AG08395 (cell line): ENCODE measurements at regions not wholly inside any gene's neighbourhood (a gene's known extent, or its start where the extent isn't known, plus 50 kb on each side); places are given as distances from the start of the nearest gene placed in this dataset.
A peak's percentile ranks its signal among the peaks of the same experiment; 100 is the strongest.

ENCODE experiments used
- DNase-seq: peaks from one replicate; pipeline ENCODE4 v3.0.0; 2012; ENCODE audit warnings: mixed read lengths, low spot score

DNA sequence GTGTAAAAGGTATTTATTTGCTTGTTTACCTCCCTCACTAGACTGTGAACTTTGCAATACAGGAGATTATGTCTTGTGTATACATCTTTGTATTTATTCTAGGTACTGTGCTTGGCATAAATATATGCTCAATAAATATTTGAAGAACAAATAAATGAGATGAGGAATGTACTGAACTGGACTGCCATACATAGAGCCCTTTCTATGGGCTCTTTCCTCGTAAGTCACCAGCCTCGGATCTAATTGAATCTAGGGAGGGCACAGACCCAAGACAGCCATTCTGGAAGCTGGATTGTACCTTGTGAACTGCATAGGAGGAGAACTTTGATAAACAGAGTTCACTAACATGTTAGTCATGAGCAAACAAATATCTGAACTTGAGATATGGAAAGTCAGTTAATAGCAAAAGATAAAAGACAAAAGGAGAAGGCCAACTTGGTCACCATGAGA lies 503.9 kb downstream of the INSC start:
- DNase-seq, result no peak

DNA sequence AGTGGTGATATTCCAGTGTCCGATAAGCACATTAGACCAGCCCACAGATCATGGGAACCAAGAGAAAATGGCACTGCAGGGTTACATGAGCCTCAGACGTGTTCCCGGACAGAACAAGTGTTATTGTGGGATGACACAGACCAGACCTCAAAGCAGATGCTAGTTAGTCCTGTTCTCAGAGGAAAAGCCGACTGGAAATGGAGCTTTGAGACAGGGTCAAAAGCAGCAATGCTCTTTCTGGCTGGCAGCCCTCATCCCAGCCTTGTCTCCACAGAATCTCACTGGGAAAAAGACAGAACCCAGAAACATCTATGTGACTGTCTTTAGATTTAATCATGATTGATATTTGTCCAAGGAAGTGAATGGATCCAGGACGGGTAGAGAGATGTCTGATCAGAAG lies 506.8 kb downstream of the INSC start:
- DNase-seq, result no peak

GRCh38 chr11:15622231-15622890 lies 507.6 kb downstream of the INSC start:
- DNase-seq, result no peak

DNA sequence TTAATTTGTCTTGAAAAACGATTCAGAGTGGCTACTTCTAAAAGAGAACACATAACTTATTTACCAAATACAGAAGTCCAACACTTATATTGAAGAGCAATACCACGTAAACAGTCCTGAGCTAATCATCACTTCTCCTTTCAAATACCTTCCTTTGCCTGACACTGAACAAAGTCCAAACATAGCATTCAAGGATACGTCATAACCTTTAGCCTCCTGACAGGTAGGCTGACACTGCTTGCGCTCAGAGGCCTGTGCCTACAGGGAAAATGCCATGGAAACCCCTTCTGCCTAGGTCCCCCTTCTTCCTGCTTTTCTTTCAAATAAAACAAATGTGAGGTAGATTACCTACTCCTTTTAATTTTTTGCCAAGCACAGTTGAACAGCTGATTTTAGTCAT lies 510.0 kb downstream of the INSC start:
- no peak for DNase-seq

DNA sequence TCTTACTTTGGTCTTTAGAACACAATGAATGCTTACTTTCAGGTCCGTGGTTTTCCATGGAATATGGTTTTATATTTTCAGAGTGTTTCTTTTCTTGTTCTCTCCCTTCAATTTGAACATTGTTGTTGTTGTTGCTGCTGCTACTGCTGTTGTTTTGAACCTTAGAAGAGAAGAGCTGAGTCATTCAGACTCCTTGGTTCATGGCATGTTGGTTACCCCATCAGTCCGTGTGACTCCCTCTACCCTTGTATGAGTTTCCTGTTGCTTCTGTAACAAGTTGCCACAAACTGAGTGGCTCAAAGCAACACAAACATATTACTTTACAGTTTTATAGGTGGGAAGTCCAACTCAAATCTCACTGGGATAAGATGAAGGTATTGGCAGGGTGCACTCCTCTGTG lies 511.0 kb downstream of the INSC start:
- DNase-seq, result no peak

GRCh38 chr11:15627560-15627959 lies 512.8 kb downstream of the INSC start:
- peak; percentile 7 for DNase-seq

GRCh38 chr11:15629690-15630321 lies 515.1 kb downstream of the INSC start:
- DNase-seq, result no peak

DNA sequence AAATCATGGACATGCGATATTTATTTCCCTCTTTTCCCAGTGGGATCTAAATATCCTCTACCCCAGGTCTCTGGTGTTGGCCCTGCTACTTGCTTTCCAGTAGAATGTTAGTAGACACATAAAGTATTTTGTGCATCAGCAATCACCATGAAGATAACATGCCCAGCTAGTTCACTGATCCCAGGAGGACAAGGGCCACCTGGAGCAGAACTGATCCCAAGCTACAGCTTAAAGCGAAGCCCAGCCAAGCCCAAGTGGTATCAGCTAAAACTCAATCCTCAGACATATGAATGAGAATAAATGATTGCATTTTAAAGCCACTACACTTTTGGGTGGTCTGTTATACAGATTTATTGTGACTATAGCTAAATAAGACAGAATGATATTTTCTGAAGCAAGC lies 516.2 kb downstream of the INSC start:
- no peak for DNase-seq

GRCh38 chr11:15635521-15635920 lies 520.8 kb downstream of the INSC start:
- no peak for DNase-seq

DNA sequence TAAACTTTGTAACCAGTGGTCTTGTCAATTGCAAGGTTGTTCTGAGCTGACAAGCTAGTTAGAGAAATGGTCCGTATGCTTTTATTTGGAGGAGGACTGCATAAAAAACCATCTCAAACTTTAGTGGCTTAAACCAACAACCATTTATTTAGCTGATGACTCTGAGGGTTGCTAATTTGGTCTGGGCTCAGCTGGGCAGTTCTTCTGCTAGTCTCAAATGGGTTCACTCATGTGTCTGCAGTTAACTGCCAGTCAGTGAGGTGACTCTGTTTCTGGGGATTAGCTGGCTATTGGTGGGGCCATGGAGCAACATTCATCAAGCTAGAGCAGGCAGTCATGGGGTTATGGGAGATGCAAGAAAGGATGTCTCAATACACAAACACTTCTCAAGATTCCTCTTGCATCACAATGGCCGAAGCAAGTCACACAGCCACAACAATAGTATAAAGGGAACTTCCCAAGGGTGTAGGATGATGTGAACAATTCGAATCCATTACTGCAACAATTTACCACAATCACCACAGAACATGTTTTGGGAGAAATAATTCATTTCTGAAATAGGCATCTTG lies 521.9 kb downstream of the INSC start:
- no peak for DNase-seq

DNA sequence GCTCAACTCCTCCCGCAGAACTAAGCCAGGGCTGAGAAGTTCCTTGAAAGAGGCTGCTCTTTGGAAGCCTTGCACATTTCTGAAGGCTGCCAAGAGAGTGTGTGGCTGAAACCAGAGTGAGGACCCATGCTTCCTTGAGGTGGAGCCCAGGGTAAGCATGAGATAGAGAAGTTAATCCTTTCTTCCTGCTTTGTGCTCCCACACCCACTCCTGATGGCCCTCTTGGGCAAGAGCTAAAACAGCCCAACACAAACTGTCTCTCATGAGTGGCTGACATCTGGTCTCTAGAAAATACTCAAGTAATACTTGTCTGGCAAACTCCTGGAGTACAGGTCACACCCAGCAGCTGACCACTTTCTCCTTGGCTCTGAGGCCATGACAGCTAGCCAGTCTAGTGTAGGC lies 523.7 kb downstream of the INSC start:
- no peak for DNase-seq

DNA sequence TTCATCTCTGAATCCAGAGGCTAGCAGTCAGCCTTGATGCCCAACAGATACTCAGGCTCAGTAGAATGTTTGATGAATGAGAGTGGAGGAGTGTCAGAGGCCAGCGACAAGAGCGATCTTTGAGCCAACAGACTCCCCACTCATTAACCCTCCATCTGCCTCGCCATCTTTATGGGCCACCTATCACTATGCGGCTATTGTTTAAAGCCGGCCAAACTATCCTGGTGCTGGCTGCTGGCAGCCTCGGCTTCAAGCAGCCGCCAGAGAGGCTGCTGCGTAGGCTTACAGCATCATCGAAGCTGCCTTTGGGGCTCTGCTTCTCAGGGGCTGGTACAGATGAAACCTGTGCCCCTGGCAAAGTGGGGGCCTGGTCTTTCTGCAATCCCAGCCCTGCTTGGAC lies 525.6 kb downstream of the INSC start:
- no peak for DNase-seq

DNA sequence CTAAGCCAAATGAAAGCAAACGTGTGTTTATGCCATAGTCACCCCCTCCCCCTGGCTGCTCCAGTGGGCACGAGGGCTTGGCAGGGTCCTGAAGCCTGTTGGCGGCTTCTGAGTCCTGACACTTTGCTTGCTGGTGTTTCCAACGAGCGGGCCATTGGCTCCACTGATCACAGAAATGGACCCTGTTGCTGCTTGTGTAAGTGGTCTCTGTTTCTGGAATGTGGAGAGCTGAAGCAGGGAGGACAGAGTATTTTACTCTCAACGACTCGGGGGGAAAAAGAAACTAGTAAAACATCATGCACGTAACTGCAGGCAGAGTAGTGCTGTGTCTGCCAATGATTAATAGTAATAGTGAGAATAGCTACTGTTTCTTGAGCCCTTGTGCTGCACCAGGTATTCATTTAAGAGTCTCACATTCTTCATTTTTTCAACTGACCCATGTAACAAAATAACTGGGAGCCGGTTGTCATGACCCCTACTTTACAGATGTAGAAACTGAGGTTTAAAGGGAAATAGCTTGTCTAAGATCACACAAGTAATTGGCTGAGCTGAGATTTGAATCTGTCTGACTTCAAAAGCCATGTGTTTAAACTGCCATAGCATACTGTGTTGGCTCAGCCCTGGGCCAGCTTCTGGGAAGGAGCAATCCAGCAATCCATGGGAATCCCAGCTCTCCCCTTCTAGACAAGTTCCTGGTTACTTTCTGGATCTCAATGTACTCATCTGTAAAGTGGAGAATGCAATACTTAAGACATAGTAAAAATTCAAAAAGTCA lies 526.7 kb downstream of the INSC start:
- DNase-seq, result no peak

GRCh38 chr11:15645201-15645600 lies 530.5 kb downstream of the INSC start:
- DNase-seq, result no peak

DNA sequence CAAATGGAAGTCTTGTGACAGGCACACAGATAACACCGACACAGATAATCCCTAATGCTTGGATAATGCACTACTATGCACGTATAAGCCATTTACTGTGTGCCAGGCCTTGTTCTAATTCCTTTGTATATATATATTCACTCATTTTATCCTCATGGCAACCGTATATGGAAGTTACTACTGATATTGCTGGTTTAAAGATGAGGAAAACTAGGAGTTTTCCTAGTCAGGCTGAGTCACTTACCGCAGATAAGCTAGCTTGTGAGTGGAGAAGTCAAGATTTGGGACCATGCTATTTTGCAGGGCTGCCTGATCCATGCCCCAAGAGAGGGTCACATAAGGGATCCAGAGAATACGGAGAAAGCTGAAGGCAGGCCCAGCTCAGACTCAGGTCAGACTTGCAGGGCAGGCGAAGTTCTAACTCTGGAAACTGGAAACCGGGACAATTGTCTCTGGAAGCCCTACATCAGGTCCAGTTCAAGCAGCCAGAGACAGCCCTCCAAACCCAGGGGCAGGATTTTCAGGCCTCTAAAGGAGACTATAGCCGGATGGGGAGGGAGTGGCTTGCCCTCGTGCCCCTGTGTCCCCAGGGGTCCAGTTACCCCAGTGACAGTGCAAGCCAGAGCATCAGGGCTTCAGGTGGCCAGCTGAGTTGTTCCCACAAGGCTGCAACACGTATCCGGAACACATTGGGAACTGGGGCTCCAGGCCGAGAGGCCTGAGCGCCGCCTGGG lies 534.8 kb downstream of the INSC start:
- no peak for DNase-seq

DNA sequence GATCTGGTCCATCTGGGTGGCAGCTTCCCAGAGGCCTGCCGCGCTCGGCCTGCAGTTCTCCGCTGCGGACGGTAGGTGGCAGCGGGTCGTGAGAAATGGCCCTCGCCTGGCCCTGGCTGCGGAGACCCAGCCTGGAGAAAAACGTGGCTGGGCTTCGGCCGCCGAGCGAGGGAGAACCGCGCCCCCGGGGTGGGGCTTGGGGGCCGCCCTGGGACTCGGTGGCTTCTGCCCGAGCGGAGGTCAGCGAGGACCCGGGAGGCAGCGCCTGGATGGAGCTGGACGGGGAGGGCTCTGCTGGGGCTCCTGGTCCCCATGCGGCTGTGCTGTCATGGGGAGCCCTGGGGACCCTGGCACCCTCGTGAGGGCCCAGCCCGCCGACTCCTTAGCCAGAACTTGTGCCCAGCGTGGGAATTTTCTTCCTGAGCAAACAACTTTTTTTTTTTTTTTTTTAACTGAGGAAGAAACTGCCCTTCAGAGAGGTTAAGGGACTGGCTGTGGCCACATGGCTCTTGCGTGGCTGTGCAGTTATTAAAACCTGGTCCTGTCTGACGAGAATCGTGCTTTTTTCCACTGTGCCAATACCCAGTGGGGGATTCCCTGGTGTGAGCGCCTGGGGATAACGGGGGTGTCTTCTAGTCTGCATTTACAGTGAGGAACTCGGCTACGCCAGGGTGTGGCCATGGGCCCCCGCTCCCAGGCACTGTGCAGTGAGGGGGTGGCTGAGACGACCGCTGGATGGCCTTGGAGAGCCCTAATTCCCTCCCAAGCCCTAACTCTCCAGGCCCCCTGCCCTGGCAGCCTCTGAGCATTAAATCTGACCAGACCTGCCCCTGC lies 535.6 kb downstream of the INSC start:
- peak; percentile 96 for DNase-seq

DNA sequence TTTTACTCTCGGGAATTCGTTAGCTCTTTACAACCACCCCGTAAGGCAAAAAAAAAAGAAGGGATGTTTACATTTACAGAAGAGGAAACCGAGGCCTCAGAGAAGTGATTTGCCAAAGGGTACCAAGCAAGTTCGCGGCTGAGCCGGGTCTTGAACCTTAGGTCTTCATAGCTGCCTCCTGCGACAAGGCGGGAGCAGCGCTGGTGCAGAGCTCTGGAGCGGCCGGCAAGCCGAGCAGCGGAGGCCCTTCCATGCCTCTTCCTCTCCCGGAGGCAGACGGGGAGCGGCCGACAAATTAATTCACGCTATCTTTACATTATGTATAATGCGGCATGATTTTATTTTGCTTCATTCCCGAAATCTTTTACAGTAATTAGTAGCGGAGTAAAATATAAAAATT lies 536.3 kb downstream of the INSC start:
- no peak for DNase-seq

DNA sequence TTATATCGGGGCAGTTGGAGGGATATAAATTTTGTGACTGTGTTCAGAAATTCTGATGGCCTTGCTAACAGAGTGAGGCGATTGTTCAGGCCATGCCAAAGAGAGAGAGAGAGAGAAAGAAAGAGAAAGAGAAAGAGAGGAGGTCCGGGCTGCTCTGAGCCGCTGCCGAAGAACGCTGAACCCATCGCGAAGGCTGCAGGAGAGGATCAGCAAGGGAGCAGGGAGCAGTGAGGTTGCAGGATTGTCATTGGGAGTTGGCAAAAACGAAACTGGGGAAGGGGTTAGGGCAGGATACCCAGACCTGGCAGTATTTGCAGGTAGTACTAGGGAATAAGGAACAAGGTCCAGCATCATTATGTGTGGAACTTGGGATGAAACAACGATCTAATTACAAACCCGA lies 537.1 kb downstream of the INSC start:
- DNase-seq, result no peak

GRCh38 chr11:15653191-15653710 lies 538.5 kb downstream of the INSC start:
- DNase-seq, result no peak

DNA sequence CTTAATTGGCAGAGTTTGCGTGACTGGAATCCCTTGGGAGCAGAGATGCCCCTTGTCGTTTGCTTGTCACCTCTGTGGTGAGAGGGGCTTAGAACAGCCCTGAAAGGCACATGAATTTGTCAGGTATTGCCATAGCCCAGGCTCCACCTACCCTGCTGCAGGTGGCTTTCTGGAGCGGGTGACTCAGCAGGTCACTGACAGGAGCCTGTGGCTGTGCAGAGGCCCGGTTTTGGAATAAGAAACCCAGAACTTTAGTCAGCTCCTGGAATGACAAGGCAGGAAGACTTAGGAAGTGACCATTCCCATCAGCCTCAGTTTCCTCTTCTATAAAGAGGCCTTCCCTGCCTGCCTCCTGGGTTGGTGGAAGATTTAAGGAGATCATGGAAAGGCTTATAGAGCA lies 539.7 kb downstream of the INSC start:
- no peak for DNase-seq

- DNase-seq, result no peak
These were observed 540.8 kb downstream of the INSC start for GRCh38 chr11:15655552-15655951.
